ENCODE measurements at regions not wholly inside any gene's neighbourhood (a gene's known extent, or its start where the extent isn't known, plus 50 kb on each side); places are given as distances from the start of the nearest gene placed in this dataset.

DNA sequence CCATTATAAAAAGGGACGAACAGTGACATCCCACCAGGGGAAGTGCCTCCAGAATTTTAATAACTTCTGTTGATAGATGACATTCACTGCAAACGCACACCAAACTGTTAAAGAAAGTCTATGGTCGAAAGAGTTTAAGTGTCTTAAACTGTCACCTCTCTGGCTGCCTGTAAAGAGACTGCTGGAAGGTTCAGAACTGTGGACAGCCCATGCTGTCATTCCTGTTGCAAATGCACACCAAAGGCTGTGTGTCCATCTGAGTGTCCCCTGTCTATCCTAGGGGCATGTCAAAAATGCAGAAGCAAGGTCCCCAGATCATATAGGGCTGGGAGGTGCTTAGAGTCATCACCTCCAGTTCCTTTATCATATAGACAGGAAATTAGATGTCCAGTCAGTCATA is 171.8 kb downstream of the CYRIA start:
- H3K4me3 ChIP-seq (ENCODE audit: low read depth, low read length), result no peak overlapping the region
- TF ChIP-seq, protein P1, sequence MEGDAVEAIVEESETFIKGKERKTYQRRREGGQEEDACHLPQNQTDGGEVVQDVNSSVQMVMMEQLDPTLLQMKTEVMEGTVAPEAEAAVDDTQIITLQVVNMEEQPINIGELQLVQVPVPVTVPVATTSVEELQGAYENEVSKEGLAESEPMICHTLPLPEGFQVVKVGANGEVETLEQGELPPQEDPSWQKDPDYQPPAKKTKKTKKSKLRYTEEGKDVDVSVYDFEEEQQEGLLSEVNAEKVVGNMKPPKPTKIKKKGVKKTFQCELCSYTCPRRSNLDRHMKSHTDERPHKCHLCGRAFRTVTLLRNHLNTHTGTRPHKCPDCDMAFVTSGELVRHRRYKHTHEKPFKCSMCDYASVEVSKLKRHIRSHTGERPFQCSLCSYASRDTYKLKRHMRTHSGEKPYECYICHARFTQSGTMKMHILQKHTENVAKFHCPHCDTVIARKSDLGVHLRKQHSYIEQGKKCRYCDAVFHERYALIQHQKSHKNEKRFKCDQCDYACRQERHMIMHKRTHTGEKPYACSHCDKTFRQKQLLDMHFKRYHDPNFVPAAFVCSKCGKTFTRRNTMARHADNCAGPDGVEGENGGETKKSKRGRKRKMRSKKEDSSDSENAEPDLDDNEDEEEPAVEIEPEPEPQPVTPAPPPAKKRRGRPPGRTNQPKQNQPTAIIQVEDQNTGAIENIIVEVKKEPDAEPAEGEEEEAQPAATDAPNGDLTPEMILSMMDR (IDR thresholded peaks at IDR 0.05; ENCODE audit: low read depth, low read length), result no peak

DNA sequence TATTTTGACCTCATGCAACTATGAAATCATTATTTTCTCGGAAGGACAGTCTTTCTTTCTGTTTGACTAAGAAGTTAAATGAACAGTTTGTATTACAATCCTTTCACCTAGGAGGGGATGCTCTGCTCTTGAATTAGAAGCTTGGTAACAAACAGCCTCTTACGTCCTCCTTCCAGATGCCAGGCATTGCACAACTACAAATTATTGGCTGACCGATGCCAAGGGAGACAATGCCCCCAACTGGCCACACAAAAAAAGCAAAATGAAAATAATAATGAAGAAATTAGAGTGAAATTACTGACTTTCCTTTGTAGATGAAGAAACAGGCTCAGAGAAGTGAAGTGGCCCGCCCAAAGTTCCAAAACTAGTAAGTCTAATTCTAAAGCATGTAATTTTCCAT is 177.9 kb downstream of the CYRIA start:
- no peak overlapping the region for H3K4me3 ChIP-seq (ENCODE audit: low read depth, low read length)
- TF ChIP-seq, protein P1 (IDR thresholded peaks at IDR 0.05; ENCODE audit: low read depth, low read length), result no peak

- no peak overlapping the region for H3K4me3 ChIP-seq (ENCODE audit: low read depth, low read length)
- TF ChIP-seq, protein P1 (IDR thresholded peaks at IDR 0.05; ENCODE audit: low read depth, low read length), result no peak
Observed at GRCh38 chr2:16485251-16485650, 180.4 kb downstream of the CYRIA start.

DNA sequence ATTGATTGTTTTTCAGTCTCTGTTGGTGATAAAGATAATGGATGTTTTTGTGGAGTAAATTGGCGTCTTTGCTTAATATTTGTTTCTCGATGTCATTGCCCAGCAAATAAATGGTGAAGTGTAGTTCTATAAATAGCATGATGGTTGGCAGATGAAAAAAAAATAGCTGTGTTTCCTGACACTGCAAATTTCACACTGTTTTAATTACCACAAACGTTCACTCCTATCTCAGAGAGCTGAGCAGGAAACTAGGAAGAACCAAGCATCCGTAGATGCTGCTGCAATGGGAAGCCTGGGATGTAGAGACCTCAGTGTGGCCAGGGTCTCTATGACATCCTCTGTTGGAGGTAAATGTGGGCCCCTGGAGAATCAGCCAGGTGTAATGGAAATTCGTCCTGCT is 183.2 kb downstream of the CYRIA start:
- H3K4me3 ChIP-seq (ENCODE audit: low read depth, low read length), result no peak overlapping the region
- TF ChIP-seq, protein P1 (IDR thresholded peaks at IDR 0.05; ENCODE audit: low read depth, low read length), result no peak

DNA sequence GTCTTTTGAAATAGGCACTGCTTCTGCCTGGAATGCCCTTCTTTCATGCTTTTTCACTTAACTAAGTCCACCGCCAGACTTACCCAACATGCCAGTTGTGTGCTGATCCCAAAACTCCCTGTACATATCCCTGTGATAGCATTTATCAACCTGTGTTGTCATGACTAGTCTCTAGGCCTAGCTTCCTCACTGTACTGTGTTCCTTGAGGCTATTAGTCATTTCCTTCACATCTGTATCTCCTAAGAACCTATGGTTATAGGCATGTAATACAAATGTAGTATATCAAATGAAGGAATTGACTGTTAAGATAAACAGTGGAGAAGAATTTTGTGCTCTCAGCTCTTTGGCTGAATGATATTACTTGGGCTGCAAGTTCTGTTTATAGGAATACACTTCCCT is 184.3 kb downstream of the CYRIA start:
- no peak overlapping the region for H3K4me3 ChIP-seq (ENCODE audit: low read depth, low read length)
- TF ChIP-seq, protein P1 (IDR thresholded peaks at IDR 0.05; ENCODE audit: low read depth, low read length), result no peak

- no peak overlapping the region for H3K4me3 ChIP-seq (ENCODE audit: low read depth, low read length)
- TF ChIP-seq, protein P1 (IDR thresholded peaks at IDR 0.05; ENCODE audit: low read depth, low read length), result no peak
Observed at GRCh38 chr2:16479721-16480120, 185.9 kb downstream of the CYRIA start.

DNA sequence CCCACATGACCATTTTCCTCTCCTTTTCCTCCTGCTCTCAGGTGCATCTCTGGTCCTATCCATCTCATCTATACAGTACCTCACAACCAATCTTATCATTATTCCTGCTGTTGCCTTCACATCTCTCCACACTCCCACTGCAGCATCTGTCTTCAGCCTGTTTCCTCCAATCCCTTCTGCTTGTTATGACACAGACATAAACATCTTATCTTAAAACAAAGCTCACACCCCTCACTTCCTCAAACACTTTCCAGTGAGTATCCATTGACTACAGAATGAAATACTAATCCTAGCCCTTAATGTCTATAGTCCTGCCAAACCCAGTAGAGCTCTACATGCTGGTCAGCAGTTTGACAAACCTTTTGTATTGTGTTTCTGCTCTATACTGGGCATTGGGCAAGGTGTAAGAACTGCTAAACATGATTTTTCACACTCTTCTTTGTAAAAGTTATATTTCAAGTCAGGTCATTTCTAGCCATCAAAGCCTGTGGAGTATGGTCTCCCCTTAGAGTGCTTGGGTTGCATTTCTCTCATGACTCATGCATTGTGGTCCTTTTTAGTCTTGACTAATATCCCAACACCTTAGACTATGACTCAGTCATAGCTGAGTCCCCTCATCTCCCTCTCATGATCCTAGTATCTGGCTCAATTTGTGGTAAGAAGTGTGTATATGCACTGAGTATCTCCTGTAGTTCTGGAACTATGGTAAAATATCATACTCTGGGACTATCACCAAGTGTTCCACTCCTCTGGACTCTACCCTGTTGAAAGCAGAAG is 187.0 kb downstream of the CYRIA start:
- TF ChIP-seq, protein P1 (IDR thresholded peaks at IDR 0.05; ENCODE audit: low read depth, low read length), result no peak
- H3K4me3 ChIP-seq (ENCODE audit: low read depth, low read length), result no peak overlapping the region
